Activated CD4-positive, alpha-beta T cell treated with anti-CD3 and anti-CD28 coated beads for 24 hours (primary cell): ENCODE measurements at regions not wholly inside any gene's neighbourhood (a gene's known extent, or its start where the extent isn't known, plus 50 kb on each side); places are given as distances from the start of the nearest gene placed in this dataset.
"Not testable (repeated sequence)": the region's sequence is repeated elsewhere in the genome, so short reads cannot be mapped to it uniquely, and the experiment has no call there.

Experiments
- DNase-seq, 2 donors: peaks; one replicate each; pipeline ENCODE4 v3.0.0-alpha.2; 2020; ENCODE audit warnings: low read depth in 2 of 2

DNA sequence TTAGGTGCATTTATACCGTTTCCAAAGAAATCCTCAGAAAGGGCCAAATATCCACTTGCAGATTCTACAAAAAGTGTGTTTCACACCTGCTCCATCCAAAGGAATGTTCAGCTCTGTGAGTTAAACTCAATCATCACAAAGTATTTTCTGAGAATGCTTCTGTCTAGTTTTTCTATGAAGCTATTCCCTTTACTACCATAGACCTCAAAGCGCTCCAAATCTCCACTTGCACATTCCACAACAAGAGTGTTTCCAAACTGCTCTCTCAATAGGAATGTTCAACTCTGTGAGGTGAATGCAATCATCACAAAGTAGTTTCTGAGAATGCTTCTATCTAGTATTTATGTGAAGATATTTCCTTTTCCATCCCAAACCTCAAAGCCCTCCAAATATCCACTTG is 412.7 kb upstream of the WSB1 start:
- not testable (repeated sequence) for DNase-seq

DNA sequence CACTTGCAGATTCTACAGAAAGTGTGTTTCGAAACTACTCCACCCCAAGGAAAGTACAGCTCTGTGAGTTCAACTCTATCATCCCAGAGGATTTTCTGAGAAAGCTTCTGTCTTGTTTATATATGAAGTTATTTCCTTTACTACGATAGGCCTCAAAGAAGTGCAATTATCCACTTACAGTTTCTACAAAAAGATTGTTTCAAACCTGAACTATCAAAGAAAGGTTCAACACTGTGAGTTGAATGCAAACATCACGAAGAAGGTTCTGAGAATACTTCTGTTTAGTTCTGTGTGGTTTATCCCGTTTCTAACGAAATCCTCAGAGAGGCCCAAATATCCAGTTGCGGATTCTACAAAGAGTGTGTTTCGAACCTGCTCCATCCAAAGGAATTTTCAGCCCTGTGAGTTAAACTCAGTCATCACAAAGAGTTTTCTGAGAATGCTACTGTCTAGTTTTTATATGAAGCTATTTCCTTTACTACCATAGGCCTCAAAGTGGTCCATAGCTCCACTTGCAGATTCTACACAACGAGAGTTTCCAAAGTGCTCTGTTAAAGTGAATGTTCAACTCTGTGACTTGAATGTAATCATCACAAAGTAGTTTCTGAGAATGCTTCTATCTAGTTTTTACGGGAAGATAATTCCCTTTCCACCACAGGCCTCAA is 411.7 kb upstream of the WSB1 start:
- DNase-seq: not testable (repeated sequence)

DNA sequence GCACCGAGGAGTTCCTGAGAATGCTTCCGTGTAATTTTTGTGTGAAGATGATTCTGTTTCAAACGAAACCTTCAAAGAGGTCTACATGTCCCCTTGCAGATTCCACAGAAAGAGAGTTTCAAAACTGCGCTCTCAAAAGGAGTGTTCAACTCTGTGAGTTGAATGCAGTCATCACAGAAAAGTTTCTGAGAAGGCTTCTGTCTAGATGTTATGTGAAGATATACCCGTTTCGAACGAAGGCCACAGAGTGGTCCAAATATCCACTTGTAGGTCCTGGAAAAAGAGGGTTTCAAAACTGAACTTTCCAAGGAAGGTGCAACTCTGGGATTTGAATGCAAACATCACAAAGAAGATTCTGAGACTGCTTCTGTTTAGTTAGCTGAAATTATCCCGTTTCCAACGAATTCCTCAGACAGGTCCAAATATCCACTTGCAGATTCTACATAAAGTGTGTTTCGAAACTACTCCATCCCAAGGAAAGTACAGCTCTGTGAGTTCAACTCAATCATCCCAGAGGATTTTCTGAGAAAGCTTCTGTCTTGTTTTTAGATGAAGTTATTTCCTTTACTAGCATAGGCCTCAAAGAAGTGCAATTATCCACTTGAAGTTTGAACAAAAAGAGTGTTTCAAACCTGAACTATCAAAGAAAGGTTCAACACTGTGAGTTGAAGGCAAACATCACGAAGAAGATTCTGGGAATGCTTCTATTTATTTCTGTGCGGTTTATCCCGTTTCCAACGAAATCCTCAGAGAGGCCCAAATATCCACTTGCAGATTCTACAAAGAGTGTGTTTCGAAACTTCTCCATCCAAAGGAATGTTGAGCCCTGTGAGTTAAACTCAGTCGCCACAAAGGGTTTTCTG is 409.8 kb upstream of the WSB1 start:
- not testable (repeated sequence) for DNase-seq

DNA sequence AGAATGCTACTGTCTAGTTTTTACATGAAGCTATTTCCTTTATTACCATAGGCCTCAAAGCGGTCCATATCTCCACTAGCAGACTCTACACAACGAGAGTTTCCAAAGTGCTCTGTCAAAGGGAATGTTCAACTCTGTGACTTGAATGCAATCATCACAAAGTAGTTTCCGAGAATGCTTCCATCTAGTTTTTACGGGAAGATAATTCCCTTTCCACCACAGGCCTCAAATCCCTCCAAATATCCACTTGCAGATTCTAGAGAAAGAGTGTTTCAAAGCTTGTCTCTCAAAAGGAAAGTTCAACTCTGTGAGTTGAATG is 409.2 kb upstream of the WSB1 start:
- DNase-seq: not testable (repeated sequence)

DNA sequence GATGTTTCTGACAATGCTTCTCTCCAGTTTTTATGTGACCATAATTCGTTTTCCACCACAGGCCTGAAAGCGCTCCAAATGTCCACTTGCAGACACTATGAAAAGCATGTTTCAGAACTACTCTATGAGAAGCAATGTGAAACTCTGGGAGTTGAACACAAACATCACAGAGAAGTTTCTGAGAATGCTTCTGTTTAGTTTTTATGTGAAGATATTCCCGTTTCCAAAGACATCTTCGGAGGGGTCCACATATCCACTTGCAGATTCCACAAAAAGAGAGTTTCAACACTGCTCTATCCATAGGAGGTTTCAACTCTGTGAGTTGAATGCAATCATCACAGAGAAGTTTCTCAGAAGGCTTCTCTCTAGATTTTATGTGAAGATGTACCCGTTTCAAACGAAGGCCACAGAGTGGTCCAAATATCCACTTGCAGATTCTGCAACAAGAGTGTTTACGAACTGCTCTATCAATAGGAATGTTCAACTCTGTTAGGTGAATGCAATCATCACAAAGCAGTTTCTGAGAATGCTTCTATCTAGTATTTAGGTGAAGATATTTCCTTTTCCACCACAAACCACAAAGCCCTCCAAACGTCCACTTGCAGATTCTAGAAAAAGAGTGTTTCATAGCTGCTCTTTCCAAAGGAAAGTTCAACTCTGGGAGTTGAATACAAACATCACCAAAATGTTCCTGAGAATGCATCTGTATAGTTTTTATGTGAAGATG is 408.5 kb upstream of the WSB1 start:
- DNase-seq: peak in 1 of 2 donors; percentile 1
